Right lobe of liver (tissue), 4 donors: ENCODE measurements at regions not wholly inside any gene's neighbourhood (a gene's known extent, or its start where the extent isn't known, plus 50 kb on each side); places are given as distances from the start of the nearest gene placed in this dataset.

ENCODE experiments used
- POLR2A ChIP-seq: fragments of 450-650 bp; IDR thresholded peaks from one replicate; pipeline ENCODE4 v1.6.1; 2017; ENCODE audit warnings: antibody characterized with exemption, mild to moderate bottlenecking
- TF ChIP-seq, protein P1 (sequence below), 4 donors: fragments of 200-600 bp in 3 of 4; fragments of 450-650 bp in 1 of 4; IDR thresholded peaks; one replicate each; pipeline versions ENCODE4 v1.5.1 to v1.8.0; 2016 to 2022; ENCODE audit warnings: antibody characterized with exemption in 4 of 4, mild to moderate bottlenecking in 2 of 4
- donor health status: DM: no; HTN: no; CAD: no.
- donor health status: DM: no; HTN: no; CAD: no.
- donor health status: DM: no; HTN: yes; CAD: no.

DNA sequence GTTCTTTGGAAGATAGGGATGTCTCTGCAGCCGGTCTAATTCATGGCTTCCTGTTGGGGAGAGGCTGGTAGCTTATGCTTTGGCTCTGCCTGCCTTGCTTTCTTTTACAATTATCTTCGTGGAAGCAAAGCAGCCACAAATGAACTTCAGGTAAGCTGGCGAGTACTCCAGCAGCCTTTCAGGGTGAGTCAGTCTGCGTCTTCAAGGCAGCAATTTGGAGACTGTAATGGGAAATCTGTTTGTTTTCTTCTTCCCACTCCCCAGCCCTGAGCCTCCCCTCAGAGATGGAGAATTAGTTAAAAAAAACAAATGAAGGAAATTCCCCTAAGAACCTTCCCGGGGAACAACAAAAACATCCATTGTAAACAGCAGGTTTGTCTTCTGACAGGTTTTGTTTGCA, 100.1 kb downstream of the PSAT1 start:
- TF ChIP-seq, protein P1, sequence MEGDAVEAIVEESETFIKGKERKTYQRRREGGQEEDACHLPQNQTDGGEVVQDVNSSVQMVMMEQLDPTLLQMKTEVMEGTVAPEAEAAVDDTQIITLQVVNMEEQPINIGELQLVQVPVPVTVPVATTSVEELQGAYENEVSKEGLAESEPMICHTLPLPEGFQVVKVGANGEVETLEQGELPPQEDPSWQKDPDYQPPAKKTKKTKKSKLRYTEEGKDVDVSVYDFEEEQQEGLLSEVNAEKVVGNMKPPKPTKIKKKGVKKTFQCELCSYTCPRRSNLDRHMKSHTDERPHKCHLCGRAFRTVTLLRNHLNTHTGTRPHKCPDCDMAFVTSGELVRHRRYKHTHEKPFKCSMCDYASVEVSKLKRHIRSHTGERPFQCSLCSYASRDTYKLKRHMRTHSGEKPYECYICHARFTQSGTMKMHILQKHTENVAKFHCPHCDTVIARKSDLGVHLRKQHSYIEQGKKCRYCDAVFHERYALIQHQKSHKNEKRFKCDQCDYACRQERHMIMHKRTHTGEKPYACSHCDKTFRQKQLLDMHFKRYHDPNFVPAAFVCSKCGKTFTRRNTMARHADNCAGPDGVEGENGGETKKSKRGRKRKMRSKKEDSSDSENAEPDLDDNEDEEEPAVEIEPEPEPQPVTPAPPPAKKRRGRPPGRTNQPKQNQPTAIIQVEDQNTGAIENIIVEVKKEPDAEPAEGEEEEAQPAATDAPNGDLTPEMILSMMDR (IDR thresholded peaks at IDR 0.05), result no peak
- no peak for TF ChIP-seq POLR2A
